IMR-90 (cell line): ENCODE measurements at regions not wholly inside any gene's neighbourhood (a gene's known extent, or its start where the extent isn't known, plus 50 kb on each side); places are given as distances from the start of the nearest gene placed in this dataset.

ENCODE experiments used
- ATAC-seq: fragments of 200-7000 bp; cut with Tn5 transposase; 2 replicates; pipeline ENCODE4 v1.9.1; 2020; ENCODE audit warnings: low read depth, mild to moderate bottlenecking, moderate library complexity
- BruUV-seq: library from RNA; stranded (reverse); fragments of 400-500 nt; replicated peaks from 2 replicates; lab custom pipeline; 2021; lab: Mats Ljungman, UMichigan
- CTCF ChIA-PET: fragments of 300-600 bp; formaldehyde crosslinking; extraction: SDS; loops from one replicate; lab custom pipeline; 2021; ENCODE audit warnings: antibody characterized with exemption; lab: Yijun Ruan, JAX
- POLR2A ChIA-PET: fragments of 300-600 bp; sonication (Branson Sonifier 250); formaldehyde crosslinking; loops from one replicate; lab custom pipeline; 2022; ENCODE audit warnings: antibody characterized with exemption; ENCODE audit not compliant: unreplicated experiment; lab: Charles Lee
- DNase-seq: peaks from one replicate; pipeline ENCODE4 v3.0.0; 2013
- H2AFZ ChIP-seq: replicated peaks from 2 replicates; pipeline ENCODE3; 2013; ENCODE audit warnings: low read length, mild to moderate bottlenecking; ENCODE audit not compliant: poor library complexity
- H2AK5ac ChIP-seq: 2 replicates; pipeline ENCODE4 v1.6.1; 2013; ENCODE audit warnings: low read depth, low read length, inconsistent platforms
- H2AK9ac ChIP-seq: replicated peaks from 2 replicates; pipeline ENCODE3; 2013; ENCODE audit warnings: mild to moderate bottlenecking, low read depth, low read length, moderate library complexity; ENCODE audit not compliant: poor library complexity
- H2BK120ac ChIP-seq: 2 replicates; pipeline ENCODE4 v1.6.1; 2013; ENCODE audit warnings: low read depth, low read length, inconsistent platforms
- H2BK15ac ChIP-seq: 3 replicates; pipeline ENCODE4 v1.6.1; 2013; ENCODE audit warnings: low read depth, low read length, inconsistent platforms
- H2BK20ac ChIP-seq: 2 replicates; pipeline ENCODE4 v1.6.1; 2013; ENCODE audit warnings: low read depth, mild to moderate bottlenecking, inconsistent platforms, low read length, moderate library complexity
- H2BK5ac ChIP-seq: 2 replicates; pipeline ENCODE4 v1.6.1; 2013; ENCODE audit warnings: mild to moderate bottlenecking, low read depth, low read length, inconsistent platforms; ENCODE audit not compliant: poor library complexity, severe bottlenecking
- H3K14ac ChIP-seq: replicated peaks from 2 replicates; pipeline ENCODE4 v1.6.1; 2013; ENCODE audit warnings: low read depth, low read length, inconsistent platforms
- H3K18ac ChIP-seq: 2 replicates; pipeline ENCODE4 v1.6.1; 2013; ENCODE audit warnings: low read depth, low read length, control low read depth
- H3K23ac ChIP-seq: 2 replicates; pipeline ENCODE4 v1.6.1; 2013; ENCODE audit warnings: low read depth, low read length, inconsistent platforms
- H3K27ac ChIP-seq: 2 replicates; pipeline ENCODE4 v1.5.1; 2013; ENCODE audit warnings: mild to moderate bottlenecking, control low read depth, low read length; ENCODE audit not compliant: insufficient read depth
- H3K27me3 ChIP-seq: 2 replicates; pipeline ENCODE4 v1.6.1; 2013; ENCODE audit warnings: low read length; ENCODE audit not compliant: control insufficient read depth, insufficient read depth
- H3K36me3 ChIP-seq: 2 replicates; pipeline ENCODE4 v1.6.1; 2013; ENCODE audit warnings: low read length, mixed read lengths; ENCODE audit not compliant: control insufficient read depth, insufficient read depth
- H3K4ac ChIP-seq: 2 replicates; pipeline ENCODE4 v1.6.1; 2013; ENCODE audit warnings: low read depth, low read length, inconsistent platforms
- H3K4me1 ChIP-seq: 2 replicates; pipeline ENCODE4 v1.6.1; 2013; ENCODE audit warnings: low read length, mixed read lengths; ENCODE audit not compliant: control insufficient read depth, insufficient read depth
- H3K4me2 ChIP-seq: 2 replicates; pipeline ENCODE4 v1.6.1; 2013; ENCODE audit warnings: low read depth, mild to moderate bottlenecking, control low read depth, low read length, moderate library complexity
- H3K4me3 ChIP-seq: 2 replicates; pipeline ENCODE4 v1.5.1; 2013; ENCODE audit warnings: low read depth, mild to moderate bottlenecking, control low read depth, low read length, moderate library complexity; ENCODE audit not compliant: insufficient read depth
- H3K56ac ChIP-seq: 2 replicates; pipeline ENCODE4 v1.6.1; 2013; ENCODE audit warnings: low read length, inconsistent platforms; ENCODE audit not compliant: insufficient read depth; ENCODE audit errors: extremely low read depth
- H3K79me1 ChIP-seq, 2 experiments: 2 replicates each; pipeline ENCODE4 v1.6.1; 2013; ENCODE audit warnings: low read length in 2 of 2, inconsistent platforms in 1 of 2, low read depth in 1 of 2
- H3K9ac ChIP-seq: 2 replicates; pipeline ENCODE4 v1.6.1; 2013; ENCODE audit warnings: low read depth, low read length, control low read depth
- H3K9me1 ChIP-seq: 2 replicates; pipeline ENCODE4 v1.6.1; 2013; ENCODE audit warnings: low read length, inconsistent platforms; ENCODE audit not compliant: insufficient read depth
- H3K9me3 ChIP-seq: 2 replicates; pipeline ENCODE4 v1.6.1; 2013; ENCODE audit warnings: low read length; ENCODE audit not compliant: control insufficient read depth, insufficient read depth
- H4K20me1 ChIP-seq: 2 replicates; pipeline ENCODE4 v1.6.1; 2013; ENCODE audit warnings: low read length, inconsistent platforms; ENCODE audit not compliant: insufficient read depth
- H4K5ac ChIP-seq: 2 replicates; pipeline ENCODE4 v1.6.1; 2013; ENCODE audit warnings: mild to moderate bottlenecking, low read depth, low read length, control low read depth
- H4K8ac ChIP-seq, 2 experiments: 2 replicates each; pipeline ENCODE4 v1.6.1; 2013; ENCODE audit warnings: low read depth in 2 of 2, low read length in 2 of 2, control low read depth in 1 of 2, inconsistent platforms in 1 of 2
- H4K91ac ChIP-seq: 2 replicates; pipeline ENCODE4 v1.6.1; 2013; ENCODE audit warnings: low read depth, low read length, inconsistent platforms; ENCODE audit not compliant: insufficient read depth
- BHLHE40 ChIP-seq: fragments of 150-350 bp; IDR thresholded peaks from 2 replicates; pipeline ENCODE4 v1.6.1; 2016; ENCODE audit warnings: mild to moderate bottlenecking, low read depth, low read length
- CEBPB ChIP-seq: IDR thresholded peaks from 2 replicates; pipeline ENCODE4 v1.6.1; 2012; ENCODE audit warnings: low read depth, low read length, improper control_type of control experiment
- CHD1 ChIP-seq: IDR thresholded peaks from 2 replicates; pipeline ENCODE4 v1.6.1; 2012; ENCODE audit warnings: low read depth, low read length, improper control_type of control experiment
- CTCF ChIP-seq: conservative IDR thresholded peaks from 2 replicates; pipeline ENCODE4 v1.5.1; 2012; ENCODE audit warnings: mild to moderate bottlenecking, low read depth, low read length, improper control_type of control experiment
- FOS ChIP-seq: fragments of 150-350 bp; IDR thresholded peaks from 2 replicates; pipeline ENCODE4 v1.6.1; 2016; ENCODE audit warnings: low read depth, low read length
- MAFK ChIP-seq: IDR thresholded peaks from 2 replicates; pipeline ENCODE4 v1.6.1; 2012; ENCODE audit warnings: low read depth, low read length, improper control_type of control experiment
- MAZ ChIP-seq: IDR thresholded peaks from 2 replicates; pipeline ENCODE4 v1.6.1; 2012; ENCODE audit warnings: low read depth, mild to moderate bottlenecking, low read length, improper control_type of control experiment, moderate library complexity, borderline replicate concordance
- NFE2L2 ChIP-seq: fragments of 150-350 bp; IDR thresholded peaks from 2 replicates; pipeline ENCODE4 v1.6.1; 2016; ENCODE audit warnings: low read depth, mild to moderate bottlenecking, low read length
- POLR2A ChIP-seq: IDR thresholded peaks from 2 replicates; pipeline ENCODE4 v1.6.1; 2012; ENCODE audit warnings: mild to moderate bottlenecking, low read depth, low read length
- RAD21 ChIP-seq: IDR thresholded peaks from 2 replicates; pipeline ENCODE4 v1.6.1; 2012; ENCODE audit warnings: low read length, improper control_type of control experiment
- RCOR1 ChIP-seq: IDR thresholded peaks from 2 replicates; pipeline ENCODE4 v1.6.1; 2012; ENCODE audit warnings: mild to moderate bottlenecking, low read length, improper control_type of control experiment; ENCODE audit not compliant: insufficient replicate concordance
- RFX5 ChIP-seq: IDR thresholded peaks from 2 replicates; pipeline ENCODE4 v1.8.0; 2012; ENCODE audit warnings: low read depth, mild to moderate bottlenecking, low read length, moderate library complexity
- SMC3 ChIP-seq: fragments of 150-350 bp; IDR thresholded peaks from 2 replicates; pipeline ENCODE4 v1.6.1; 2016; ENCODE audit warnings: low read depth, mild to moderate bottlenecking, antibody characterized with exemption, low read length, moderate library complexity
- WGBS, 2 experiments: methylation state at CpG; one replicate each; pipeline versions ENCODE4 v1.1.5 to v1.1.7; 2013; ENCODE audit warnings: missing lambda C conversion rate in 2 of 2; ENCODE audit not compliant: insufficient read length in 1 of 2; ENCODE audit errors: extremely low coverage in 2 of 2; 5-methylcytosine and 5-hydroxymethylcytosine counted together
- dilution Hi-C: fragments of 300-500 bp; cut with HindIII; formaldehyde crosslinking; loops from one replicate; pipeline ENCODE4 v1.14.3; 2018; ENCODE audit warnings: low sequenced_read_pairs; ENCODE audit not compliant: unreplicated experiment
- in situ Hi-C: fragments of 300-500 bp; cut with MboI; formaldehyde crosslinking; loops from 3 replicates; pipeline ENCODE4 v1.14.3; 2019; ENCODE audit warnings: low sequenced_read_pairs, inconsistent platforms, mixed read lengths
- intact Hi-C: fragments of 100-400 bp; cut with micrococcal nuclease; formaldehyde crosslinking; loops from 2 replicates; pipeline ENCODE4 v1.10.0; 2022
- TF ChIP-seq, protein P1 (sequence below): fragments of 150-350 bp; IDR thresholded peaks from 2 replicates; pipeline ENCODE4 v1.6.1; 2017; ENCODE audit warnings: mild to moderate bottlenecking, antibody characterized with exemption, low read length, low read depth
- TF ChIP-seq, protein P2 (sequence below): fragments of 150-350 bp; IDR thresholded peaks from 2 replicates; pipeline ENCODE4 v1.6.1; 2016; ENCODE audit warnings: low read depth, mild to moderate bottlenecking, low read length, moderate library complexity, borderline replicate concordance

GRCh38 chr11:42337786-42338455 is 878.5 kb upstream of the LRRC4C start:
- in situ Hi-C loops (no loop called here), dilution Hi-C loops (no loop called here), intact Hi-C loops (no loop called here)
- Histone ChIP-seq H3K14ac (no peak overlapping the region), H3K9ac (no peak overlapping the region), H3K4me2 (no peak overlapping the region), H2BK5ac (no peak overlapping the region), H3K9me1 (no peaks in the 10 kb centered on the region), H2BK120ac (no peak overlapping the region), H4K5ac (no peak overlapping the region), H2AK9ac (no peak overlapping the region), H3K79me1 (no peaks in the 10 kb centered on the region), H3K9me3 (peaks cover 10% of the 10 kb centered on the region), H3K36me3 (no peaks in the 10 kb centered on the region), H2AFZ (no peak overlapping the region), H3K4ac (no peak overlapping the region), H2AK5ac (no peak overlapping the region), H3K27ac (no peak overlapping the region), H4K20me1 (no peaks in the 10 kb centered on the region), H4K8ac (no peak overlapping the region), H4K91ac (no peak overlapping the region), H3K18ac (no peak overlapping the region), H3K56ac (no peak overlapping the region), H3K4me3 (no peak overlapping the region), H3K27me3 (no peaks in the 10 kb centered on the region), H2BK15ac (no peak overlapping the region), H2BK20ac (no peak overlapping the region), H3K4me1 (no peaks in the 10 kb centered on the region), H3K23ac (no peak overlapping the region)
- POLR2A ChIA-PET, result no interaction called here
- 49% methylated on average over 2 of the region's 4 CpGs; no CpG with 5 or more reads in 1 of the 2 experiments for WGBS, 2 experiments
- DNase-seq (no peak), ATAC-seq (no peak)
- CTCF ChIA-PET, result no interaction called here
- no TSS peak for BruUV-seq
- no peak for TF ChIP-seq CEBPB
- TF ChIP-seq, protein P1, sequence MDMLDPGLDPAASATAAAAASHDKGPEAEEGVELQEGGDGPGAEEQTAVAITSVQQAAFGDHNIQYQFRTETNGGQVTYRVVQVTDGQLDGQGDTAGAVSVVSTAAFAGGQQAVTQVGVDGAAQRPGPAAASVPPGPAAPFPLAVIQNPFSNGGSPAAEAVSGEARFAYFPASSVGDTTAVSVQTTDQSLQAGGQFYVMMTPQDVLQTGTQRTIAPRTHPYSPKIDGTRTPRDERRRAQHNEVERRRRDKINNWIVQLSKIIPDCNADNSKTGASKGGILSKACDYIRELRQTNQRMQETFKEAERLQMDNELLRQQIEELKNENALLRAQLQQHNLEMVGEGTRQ, result no peak
- no peak for TF ChIP-seq RFX5
- TF ChIP-seq, protein P2, sequence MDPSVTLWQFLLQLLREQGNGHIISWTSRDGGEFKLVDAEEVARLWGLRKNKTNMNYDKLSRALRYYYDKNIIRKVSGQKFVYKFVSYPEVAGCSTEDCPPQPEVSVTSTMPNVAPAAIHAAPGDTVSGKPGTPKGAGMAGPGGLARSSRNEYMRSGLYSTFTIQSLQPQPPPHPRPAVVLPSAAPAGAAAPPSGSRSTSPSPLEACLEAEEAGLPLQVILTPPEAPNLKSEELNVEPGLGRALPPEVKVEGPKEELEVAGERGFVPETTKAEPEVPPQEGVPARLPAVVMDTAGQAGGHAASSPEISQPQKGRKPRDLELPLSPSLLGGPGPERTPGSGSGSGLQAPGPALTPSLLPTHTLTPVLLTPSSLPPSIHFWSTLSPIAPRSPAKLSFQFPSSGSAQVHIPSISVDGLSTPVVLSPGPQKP, result no peak
- no peak for TF ChIP-seq CTCF
- no peak for TF ChIP-seq MAZ
- TF ChIP-seq RAD21, result no peak
- TF ChIP-seq FOS, result no peak
- TF ChIP-seq CHD1, result no peak
- TF ChIP-seq POLR2A, result no peak
- TF ChIP-seq RCOR1, result no peak
- TF ChIP-seq BHLHE40, result no peak
- no peak for TF ChIP-seq MAFK
- TF ChIP-seq NFE2L2, result no peak
- TF ChIP-seq SMC3, result no peak
